ENCODE measurements at regions not wholly inside any gene's neighbourhood (a gene's known extent, or its start where the extent isn't known, plus 50 kb on each side); places are given as distances from the start of the nearest gene placed in this dataset.

- in situ Hi-C loops (cut with MboI; ENCODE audit: low pct_unique_long_range_greater_than_20kb, low sequenced_read_pairs) = no loop called here
- no peak for DNase-seq
Observed at GRCh38 chr21:15400905-15401304, 328.9 kb upstream of the USP25 start.

- in situ Hi-C loops (cut with MboI; ENCODE audit: low pct_unique_long_range_greater_than_20kb, low sequenced_read_pairs) = no loop called here
- DNase-seq = no peak
Observed at GRCh38 chr21:15401331-15401730, 328.5 kb upstream of the USP25 start.

GRCh38 chr21:15405214-15405613, 324.6 kb upstream of the USP25 start:
- no peak for DNase-seq
- in situ Hi-C loops (cut with MboI; ENCODE audit: low pct_unique_long_range_greater_than_20kb, low sequenced_read_pairs) = no loop called here

GRCh38 chr21:15406791-15407190, 323.0 kb upstream of the USP25 start:
- in situ Hi-C loops (cut with MboI; ENCODE audit: low pct_unique_long_range_greater_than_20kb, low sequenced_read_pairs) = no loop called here
- no peak for DNase-seq

GRCh38 chr21:15407585-15407984, 322.2 kb upstream of the USP25 start:
- in situ Hi-C loops (cut with MboI; ENCODE audit: low pct_unique_long_range_greater_than_20kb, low sequenced_read_pairs) = no loop called here
- DNase-seq = no peak

GRCh38 chr21:15408089-15408488, 321.7 kb upstream of the USP25 start:
- no peak for DNase-seq
- in situ Hi-C loops (cut with MboI; ENCODE audit: low pct_unique_long_range_greater_than_20kb, low sequenced_read_pairs) = no loop called here

GRCh38 chr21:15409031-15409430, 320.8 kb upstream of the USP25 start:
- DNase-seq = no peak
- in situ Hi-C loops (cut with MboI; ENCODE audit: low pct_unique_long_range_greater_than_20kb, low sequenced_read_pairs) = no loop called here

- no peak for DNase-seq
- in situ Hi-C loops (cut with MboI; ENCODE audit: low pct_unique_long_range_greater_than_20kb, low sequenced_read_pairs) = no loop called here
Observed at GRCh38 chr21:15410853-15411252, 318.9 kb upstream of the USP25 start.

GRCh38 chr21:15414057-15414456, 315.7 kb upstream of the USP25 start:
- DNase-seq = no peak
- in situ Hi-C loops (cut with MboI; ENCODE audit: low pct_unique_long_range_greater_than_20kb, low sequenced_read_pairs) = no loop called here

- DNase-seq = no peak
- in situ Hi-C loops (cut with MboI; ENCODE audit: low pct_unique_long_range_greater_than_20kb, low sequenced_read_pairs) = no loop called here
Observed at GRCh38 chr21:15415541-15416261, 314.1 kb upstream of the USP25 start.

- in situ Hi-C loops (cut with MboI; ENCODE audit: low pct_unique_long_range_greater_than_20kb, low sequenced_read_pairs) = no loop called here
- DNase-seq = no peak
Observed at GRCh38 chr21:15421441-15421881, 308.3 kb upstream of the USP25 start.

GRCh38 chr21:15421947-15422346, 307.8 kb upstream of the USP25 start:
- in situ Hi-C loops (cut with MboI; ENCODE audit: low pct_unique_long_range_greater_than_20kb, low sequenced_read_pairs) = no loop called here
- no peak for DNase-seq

- DNase-seq = no peak
- in situ Hi-C loops (cut with MboI; ENCODE audit: low pct_unique_long_range_greater_than_20kb, low sequenced_read_pairs) = no loop called here
Observed at GRCh38 chr21:15422783-15423182, 307.0 kb upstream of the USP25 start.

- DNase-seq = no peak
- in situ Hi-C loops (cut with MboI; ENCODE audit: low pct_unique_long_range_greater_than_20kb, low sequenced_read_pairs) = no loop called here
Observed at GRCh38 chr21:15423676-15424445, 305.9 kb upstream of the USP25 start.

GRCh38 chr21:15425049-15425448, 304.7 kb upstream of the USP25 start:
- in situ Hi-C loops (cut with MboI; ENCODE audit: low pct_unique_long_range_greater_than_20kb, low sequenced_read_pairs) = no loop called here
- no peak for DNase-seq

GRCh38 chr21:15430023-15430422, 299.8 kb upstream of the USP25 start:
- no peak for DNase-seq
- in situ Hi-C loops (cut with MboI; ENCODE audit: low pct_unique_long_range_greater_than_20kb, low sequenced_read_pairs) = no loop called here

- in situ Hi-C loops (cut with MboI; ENCODE audit: low pct_unique_long_range_greater_than_20kb, low sequenced_read_pairs) = no loop called here
- DNase-seq = no peak
Observed at GRCh38 chr21:15430577-15430976, 299.2 kb upstream of the USP25 start.

- DNase-seq = no peak
- in situ Hi-C loops (cut with MboI; ENCODE audit: low pct_unique_long_range_greater_than_20kb, low sequenced_read_pairs) = no loop called here
Observed at GRCh38 chr21:15431053-15431452, 298.7 kb upstream of the USP25 start.

- in situ Hi-C loops (cut with MboI; ENCODE audit: low pct_unique_long_range_greater_than_20kb, low sequenced_read_pairs) = no loop called here
- no peak for DNase-seq
Observed at GRCh38 chr21:15433091-15433490, 296.7 kb upstream of the USP25 start.

- in situ Hi-C loops (cut with MboI; ENCODE audit: low pct_unique_long_range_greater_than_20kb, low sequenced_read_pairs) = no loop called here
- DNase-seq = no peak
Observed at GRCh38 chr21:15434163-15434905, 295.4 kb upstream of the USP25 start.

Data from KBM-7 (cell line).